MM.1S (cell line): ENCODE measurements at regions not wholly inside any gene's neighbourhood (a gene's known extent, or its start where the extent isn't known, plus 50 kb on each side); places are given as distances from the start of the nearest gene placed in this dataset.
"Not testable (repeated sequence)": the region's sequence is repeated elsewhere in the genome, so short reads cannot be mapped to it uniquely, and the experiment has no call there.

Experiments used
- CTCF ChIP-seq: fragments of 300-600 bp; sonication (generic); IDR thresholded peaks from 2 replicates; pipeline ENCODE4 v1.5.1; 2016; ENCODE audit warnings: antibody characterized with exemption, low read length, mixed read lengths
- EZH2 ChIP-seq: fragments of 300-600 bp; sonication (generic); optimal IDR thresholded peaks from 2 replicates; pipeline ENCODE3; 2017; ENCODE audit warnings: low read depth, mild to moderate bottlenecking, antibody characterized with exemption, low read length, mixed read lengths
- EZH2phosphoT487 ChIP-seq: fragments of 300-600 bp; sonication (generic); IDR thresholded peaks from 2 replicates; pipeline ENCODE4 v1.6.1; 2018; ENCODE audit warnings: antibody characterized with exemption, low read length

DNA sequence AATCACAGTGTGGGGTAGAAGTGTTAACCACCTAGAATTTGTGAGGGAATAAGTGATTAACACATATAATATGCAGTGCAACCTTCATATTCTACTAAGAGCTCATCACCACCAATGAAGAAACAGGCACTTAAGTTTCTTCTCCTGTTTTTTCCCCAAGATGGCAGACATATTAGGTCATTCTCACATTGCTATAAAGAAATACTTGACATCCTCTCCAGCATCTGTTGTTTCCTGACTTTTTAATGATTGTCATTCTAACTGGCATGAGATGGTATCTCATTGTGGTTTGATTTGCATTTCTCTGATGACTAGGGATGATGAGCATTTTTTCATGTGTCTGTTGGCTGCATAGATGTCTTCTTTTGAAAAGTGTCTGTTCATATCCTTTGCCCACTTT is 301.5 kb upstream of the CLEC14A start:
- TF ChIP-seq CTCF, EZH2phosphoT487, EZH2: not testable (repeated sequence)
